Gastroesophageal sphincter (tissue), 3 donors: ENCODE measurements at regions not wholly inside any gene's neighbourhood (a gene's known extent, or its start where the extent isn't known, plus 50 kb on each side); places are given as distances from the start of the nearest gene placed in this dataset.

Experiments
- EP300 ChIP-seq: sonication (generic); formaldehyde crosslinking; IDR thresholded peaks from one replicate; pipeline ENCODE4 v1.6.1; 2017; ENCODE audit warnings: antibody characterized with exemption, mild to moderate bottlenecking
- TF ChIP-seq, protein P1 (sequence below), 4 experiments: fragments of 200-600 bp in 2 of 4; fragments of 450-650 bp in 2 of 4; sonication (generic) in 1 of 4; IDR thresholded peaks; one replicate each; pipeline ENCODE4 v1.5.1; 2017 to 2019; ENCODE audit warnings: antibody characterized with exemption in 4 of 4, mild to moderate bottlenecking in 2 of 4, moderate library complexity in 2 of 4

DNA sequence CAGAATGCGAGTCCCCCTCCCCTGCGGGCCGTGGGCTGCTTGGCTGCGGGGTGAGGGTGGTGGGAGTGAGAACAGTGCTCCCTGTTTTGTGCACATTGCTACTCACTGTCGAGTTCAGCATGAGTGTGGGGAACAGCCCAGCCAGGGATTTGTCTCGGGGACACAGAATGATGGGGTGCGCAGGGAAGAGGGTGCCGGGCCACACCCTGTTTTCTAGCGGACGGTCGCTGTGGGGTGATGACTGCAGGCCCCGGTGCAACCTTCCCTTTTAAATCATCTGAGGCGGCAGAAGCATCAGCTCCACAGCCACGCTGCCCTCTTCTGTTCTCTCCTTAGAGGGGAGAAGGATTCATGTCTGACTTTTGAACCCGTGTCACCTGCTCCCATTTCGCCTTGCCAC, 1051.2 kb downstream of the TBC1D22A start:
- no peak for TF ChIP-seq EP300
- TF ChIP-seq, protein P1, sequence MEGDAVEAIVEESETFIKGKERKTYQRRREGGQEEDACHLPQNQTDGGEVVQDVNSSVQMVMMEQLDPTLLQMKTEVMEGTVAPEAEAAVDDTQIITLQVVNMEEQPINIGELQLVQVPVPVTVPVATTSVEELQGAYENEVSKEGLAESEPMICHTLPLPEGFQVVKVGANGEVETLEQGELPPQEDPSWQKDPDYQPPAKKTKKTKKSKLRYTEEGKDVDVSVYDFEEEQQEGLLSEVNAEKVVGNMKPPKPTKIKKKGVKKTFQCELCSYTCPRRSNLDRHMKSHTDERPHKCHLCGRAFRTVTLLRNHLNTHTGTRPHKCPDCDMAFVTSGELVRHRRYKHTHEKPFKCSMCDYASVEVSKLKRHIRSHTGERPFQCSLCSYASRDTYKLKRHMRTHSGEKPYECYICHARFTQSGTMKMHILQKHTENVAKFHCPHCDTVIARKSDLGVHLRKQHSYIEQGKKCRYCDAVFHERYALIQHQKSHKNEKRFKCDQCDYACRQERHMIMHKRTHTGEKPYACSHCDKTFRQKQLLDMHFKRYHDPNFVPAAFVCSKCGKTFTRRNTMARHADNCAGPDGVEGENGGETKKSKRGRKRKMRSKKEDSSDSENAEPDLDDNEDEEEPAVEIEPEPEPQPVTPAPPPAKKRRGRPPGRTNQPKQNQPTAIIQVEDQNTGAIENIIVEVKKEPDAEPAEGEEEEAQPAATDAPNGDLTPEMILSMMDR (IDR thresholded peaks at IDR 0.05) = no peak
